BLaER1 treated with 17β-estradiol and CSF1 and Interleukin-3, amounts not matched to agents 10 nM and 100 nM (cell line): ENCODE measurements at regions not wholly inside any gene's neighbourhood (a gene's known extent, or its start where the extent isn't known, plus 50 kb on each side); places are given as distances from the start of the nearest gene placed in this dataset.

Source experiments
- H3K27ac ChIP-seq, 11 experiments: shearing (Covaris generic); formaldehyde crosslinking; 2 replicates each; pipeline ENCODE4 v1.8.1; 2022
- H3K27me3 ChIP-seq, 11 experiments: shearing (Covaris generic); formaldehyde crosslinking; 2 replicates each; pipeline ENCODE4 v1.8.1; 2022
- H3K36me3 ChIP-seq, 11 experiments: shearing (Covaris generic); formaldehyde crosslinking; 2 replicates each; pipeline ENCODE4 v1.8.1; 2022
- H3K4me1 ChIP-seq, 10 experiments: shearing (Covaris generic); formaldehyde crosslinking; 2 replicates each; pipeline ENCODE4 v1.8.1; 2022
- H3K4me2 ChIP-seq, 11 experiments: shearing (Covaris generic); formaldehyde crosslinking; 2 replicates each; pipeline ENCODE4 v1.8.1; 2022
- H3K4me3 ChIP-seq, 10 experiments: shearing (Covaris generic); formaldehyde crosslinking; 2 replicates each; pipeline ENCODE4 v1.8.1; 2022
- H3K9ac ChIP-seq, 11 experiments: shearing (Covaris generic); formaldehyde crosslinking; 2 replicates each; pipeline ENCODE4 v1.8.1; 2022
- H3K9me3 ChIP-seq, 11 experiments: shearing (Covaris generic); formaldehyde crosslinking; replicated peaks in 1 of 11; 2 replicates each; pipeline ENCODE4 v1.8.1; 2022
- H4K20me1 ChIP-seq, 11 experiments: shearing (Covaris generic); formaldehyde crosslinking; 2 replicates each; pipeline ENCODE4 v1.8.1; 2022
- Cebpa-rat ChIP-seq, 11 experiments: shearing (Covaris generic); IDR thresholded peaks; 2 replicates each; pipeline ENCODE4 v1.8.1; 2022

- H3K4me3 ChIP-seq = no peak overlapping the region
- no peaks in the 10 kb centered on the region for H3K36me3 ChIP-seq
- 0 out of 22 replicates have a peak, but pooled peaks cover 0 to 4% (median 0%) of the 10 kb centered on the region in 11 experiments for H3K9me3 ChIP-seq
- H4K20me1 ChIP-seq = no peaks in the 10 kb centered on the region
- no peaks in the 10 kb centered on the region for H3K27me3 ChIP-seq
- H3K4me1 ChIP-seq = peaks cover 0 to 13% (median 10%) of the 10 kb centered on the region in 10 experiments; a peak in 14 of 20 replicates
- H3K4me2 ChIP-seq = no peak overlapping the region
- no peak overlapping the region for H3K27ac ChIP-seq
- TF ChIP-seq Cebpa-rat (IDR thresholded peaks at IDR 0.05) = no peak
- H3K9ac ChIP-seq = no peak overlapping the region
Measured at GRCh38 chr15:39061952-39062464, 497.4 kb upstream of the RASGRP1 start.

GRCh38 chr15:39066677-39067076 is 502.1 kb upstream of the RASGRP1 start:
- H4K20me1 ChIP-seq = no peaks in the 10 kb centered on the region
- H3K4me2 ChIP-seq = no peak overlapping the region
- no peaks in the 10 kb centered on the region for H3K27me3 ChIP-seq
- H3K4me1 ChIP-seq = peaks cover 0 to 13% (median 10%) of the 10 kb centered on the region in 10 experiments; a peak in 14 of 20 replicates
- TF ChIP-seq Cebpa-rat (IDR thresholded peaks at IDR 0.05) = no peak
- H3K36me3 ChIP-seq = no peaks in the 10 kb centered on the region
- H3K4me3 ChIP-seq = no peak overlapping the region
- 0 out of 22 replicates have a peak, but pooled peaks cover 0 to 4% (median 0%) of the 10 kb centered on the region in 11 experiments for H3K9me3 ChIP-seq
- no peak overlapping the region for H3K27ac ChIP-seq
- no peak overlapping the region for H3K9ac ChIP-seq

GRCh38 chr15:39074341-39074985 is 506.4 kb upstream of the THBS1 start:
- Histone ChIP-seq H3K4me2 (no peak overlapping the region), H3K4me1 (no peaks in the 10 kb centered on the region), H3K9ac (no peak overlapping the region), H4K20me1 (no peaks in the 10 kb centered on the region), H3K36me3 (no peaks in the 10 kb centered on the region), H3K4me3 (no peak overlapping the region), H3K27ac (no peak overlapping the region), H3K27me3 (no peaks in the 10 kb centered on the region), H3K9me3 (no peaks in the 10 kb centered on the region)
- TF ChIP-seq Cebpa-rat (IDR thresholded peaks at IDR 0.05) = no peak

- Histone ChIP-seq H3K9me3 (no peaks in the 10 kb centered on the region), H3K4me1 (no peaks in the 10 kb centered on the region), H3K4me2 (no peak overlapping the region), H3K36me3 (no peaks in the 10 kb centered on the region), H3K27ac (no peak overlapping the region), H4K20me1 (no peaks in the 10 kb centered on the region), H3K9ac (no peak overlapping the region), H3K27me3 (no peaks in the 10 kb centered on the region), H3K4me3 (no peak overlapping the region)
- TF ChIP-seq Cebpa-rat (IDR thresholded peaks at IDR 0.05) = no peak
Measured at GRCh38 chr15:39075311-39075710, 505.6 kb upstream of the THBS1 start.

- H3K4me3 ChIP-seq = no peak overlapping the region
- H3K9ac ChIP-seq = no peak overlapping the region
- H3K9me3 ChIP-seq = no peaks in the 10 kb centered on the region
- H3K27me3 ChIP-seq = no peaks in the 10 kb centered on the region
- no peak overlapping the region for H3K27ac ChIP-seq
- no peaks in the 10 kb centered on the region for H4K20me1 ChIP-seq
- no peak for TF ChIP-seq Cebpa-rat (IDR thresholded peaks at IDR 0.05)
- H3K4me1 ChIP-seq = no peaks in the 10 kb centered on the region
- no peaks in the 10 kb centered on the region for H3K36me3 ChIP-seq
- H3K4me2 ChIP-seq = no peak overlapping the region
Measured at GRCh38 chr15:39075756-39076341, 505.0 kb upstream of the THBS1 start.

GRCh38 chr15:39078026-39078425 is 502.9 kb upstream of the THBS1 start:
- H3K4me3 ChIP-seq = no peak overlapping the region
- H3K4me1 ChIP-seq = no peaks in the 10 kb centered on the region
- TF ChIP-seq Cebpa-rat (IDR thresholded peaks at IDR 0.05) = no peak
- H4K20me1 ChIP-seq = no peaks in the 10 kb centered on the region
- no peak overlapping the region for H3K4me2 ChIP-seq
- no peaks in the 10 kb centered on the region for H3K27me3 ChIP-seq
- no peak overlapping the region for H3K27ac ChIP-seq
- H3K36me3 ChIP-seq = no peaks in the 10 kb centered on the region
- H3K9ac ChIP-seq = no peak overlapping the region
- no peaks in the 10 kb centered on the region for H3K9me3 ChIP-seq

- no peak for TF ChIP-seq Cebpa-rat (IDR thresholded peaks at IDR 0.05)
- H3K4me2 ChIP-seq = no peak overlapping the region
- no peaks in the 10 kb centered on the region for H3K27me3 ChIP-seq
- no peaks in the 10 kb centered on the region for H4K20me1 ChIP-seq
- H3K4me3 ChIP-seq = no peak overlapping the region
- H3K9ac ChIP-seq = no peak overlapping the region
- no peak overlapping the region for H3K27ac ChIP-seq
- no peaks in the 10 kb centered on the region for H3K9me3 ChIP-seq
- H3K36me3 ChIP-seq = no peaks in the 10 kb centered on the region
- no peaks in the 10 kb centered on the region for H3K4me1 ChIP-seq
Measured at GRCh38 chr15:39079296-39079847, 501.5 kb upstream of the THBS1 start.

GRCh38 chr15:39083213-39083612 is 497.7 kb upstream of the THBS1 start:
- no peak overlapping the region for H3K27ac ChIP-seq
- no peaks in the 10 kb centered on the region for H4K20me1 ChIP-seq
- H3K36me3 ChIP-seq = no peaks in the 10 kb centered on the region
- H3K9ac ChIP-seq = no peak overlapping the region
- TF ChIP-seq Cebpa-rat (IDR thresholded peaks at IDR 0.05) = no peak
- no peaks in the 10 kb centered on the region for H3K27me3 ChIP-seq
- no peaks in the 10 kb centered on the region for H3K9me3 ChIP-seq
- peaks cover 0 to 11% (median 0%) of the 10 kb centered on the region in 10 experiments; a peak in 6 of 20 replicates for H3K4me1 ChIP-seq
- no peak overlapping the region for H3K4me3 ChIP-seq
- no peak overlapping the region for H3K4me2 ChIP-seq

GRCh38 chr15:39084674-39085530 is 496.0 kb upstream of the THBS1 start:
- H4K20me1 ChIP-seq = no peaks in the 10 kb centered on the region
- H3K4me1 ChIP-seq = peaks cover 0 to 11% (median 0%) of the 10 kb centered on the region in 10 experiments; a peak in 6 of 20 replicates
- no peaks in the 10 kb centered on the region for H3K27me3 ChIP-seq
- H3K27ac ChIP-seq = no peak overlapping the region
- no peak for TF ChIP-seq Cebpa-rat (IDR thresholded peaks at IDR 0.05)
- H3K4me2 ChIP-seq = peak overlapping the region in 3 of 11 experiments; percentile 8 to 53 (median 33); a peak in 5 of 22 replicates
- H3K36me3 ChIP-seq = no peaks in the 10 kb centered on the region
- H3K9me3 ChIP-seq = no peaks in the 10 kb centered on the region
- no peak overlapping the region for H3K9ac ChIP-seq
- H3K4me3 ChIP-seq = no peak overlapping the region
